Stimulated activated naive CD4-positive, alpha-beta T cell (primary cell): ENCODE measurements at regions not wholly inside any gene's neighbourhood (a gene's known extent, or its start where the extent isn't known, plus 50 kb on each side); places are given as distances from the start of the nearest gene placed in this dataset.
"Not testable (repeated sequence)": the region's sequence is repeated elsewhere in the genome, so short reads cannot be mapped to it uniquely, and the experiment has no call there.

Source experiments
- DNase-seq, 6 experiments: peaks; one replicate each; lab custom pipeline; 2025; lab: John Stamatoyannopoulos, UW

- DNase-seq, result no peak
Observed at GRCh38 chr5:162800301-162800700, 637.1 kb upstream of the CCNG1 start.

- no peak for DNase-seq
Observed at GRCh38 chr5:162801235-162801634, 636.2 kb upstream of the CCNG1 start.

GRCh38 chr5:162806195-162806594 is 631.2 kb upstream of the CCNG1 start:
- no peak for DNase-seq

- DNase-seq, result no peak
Observed at GRCh38 chr5:162811071-162811470, 626.3 kb upstream of the CCNG1 start.

GRCh38 chr5:162816816-162817215 is 620.6 kb upstream of the CCNG1 start:
- DNase-seq, result no peak

GRCh38 chr5:162817364-162817763 is 620.0 kb upstream of the CCNG1 start:
- no peak for DNase-seq

- not testable (repeated sequence) for DNase-seq
Observed at GRCh38 chr5:162821664-162822063, 615.7 kb upstream of the CCNG1 start.

- no peak for DNase-seq
Observed at GRCh38 chr5:162824360-162824759, 613.0 kb upstream of the CCNG1 start.

- DNase-seq, result no peak
Observed at GRCh38 chr5:162837155-162837554, 600.2 kb upstream of the CCNG1 start.

GRCh38 chr5:162842727-162843126 is 594.7 kb upstream of the CCNG1 start:
- DNase-seq, result no peak

- no peak for DNase-seq
Observed at GRCh38 chr5:162852134-162852533, 585.3 kb upstream of the CCNG1 start.

GRCh38 chr5:162858770-162859169 is 578.6 kb upstream of the CCNG1 start:
- no peak for DNase-seq

GRCh38 chr5:162870966-162871365 is 566.4 kb upstream of the CCNG1 start:
- no peak for DNase-seq

GRCh38 chr5:162882629-162883028 is 554.8 kb upstream of the CCNG1 start:
- no peak for DNase-seq

GRCh38 chr5:162886717-162887116 is 550.7 kb upstream of the CCNG1 start:
- DNase-seq, result no peak

- DNase-seq, result no peak
Observed at GRCh38 chr5:162888268-162888667, 549.1 kb upstream of the CCNG1 start.

- DNase-seq, result no peak
Observed at GRCh38 chr5:162911873-162912272, 525.5 kb upstream of the CCNG1 start.

GRCh38 chr5:162916368-162916767 is 521.0 kb upstream of the CCNG1 start:
- no peak for DNase-seq

- no peak for DNase-seq
Observed at GRCh38 chr5:162929104-162929503, 508.3 kb upstream of the CCNG1 start.

- no peak for DNase-seq
Observed at GRCh38 chr5:162931501-162931900, 505.9 kb upstream of the CCNG1 start.

GRCh38 chr5:162939991-162940390 is 497.4 kb upstream of the CCNG1 start:
- no peak for DNase-seq

- no peak for DNase-seq
Observed at GRCh38 chr5:162948677-162949076, 488.7 kb upstream of the CCNG1 start.

GRCh38 chr5:162956570-162956969 is 480.8 kb upstream of the CCNG1 start:
- no peak for DNase-seq

- DNase-seq, result not testable (repeated sequence)
Observed at GRCh38 chr5:162964144-162964543, 473.3 kb upstream of the CCNG1 start.

- no peak for DNase-seq
Observed at GRCh38 chr5:162990063-162990462, 447.3 kb upstream of the CCNG1 start.
